SK-N-SH treated with all-trans-retinoic acid at 6 μM for 48 hours (cell line): ENCODE measurements at regions not wholly inside any gene's neighbourhood (a gene's known extent, or its start where the extent isn't known, plus 50 kb on each side); places are given as distances from the start of the nearest gene placed in this dataset.

Experiments used
- ATAC-seq: fragments of 200-7000 bp; cut with Tn5 transposase; 3 replicates; pipeline ENCODE4 v1.9.1; 2020; ENCODE audit warnings: mild to moderate bottlenecking, moderate library complexity
- ARNTL ChIP-seq: fragments of 450-650 bp; formaldehyde crosslinking; IDR thresholded peaks from 2 replicates; pipeline ENCODE4 v1.5.0; 2020; ENCODE audit warnings: low read depth, mild to moderate bottlenecking, moderate library complexity, borderline replicate concordance
- BACH2 ChIP-seq: fragments of 250-450 bp; sonication (Bioruptor Pico); IDR thresholded peaks from 2 replicates; pipeline ENCODE4 v1.9.0; 2021; ENCODE audit warnings: mild to moderate bottlenecking, borderline replicate concordance
- CSDC2 ChIP-seq: fragments of 250-450 bp; sonication (Bioruptor Pico); IDR thresholded peaks from 2 replicates; pipeline ENCODE4 v1.5.0; 2020; ENCODE audit warnings: mild to moderate bottlenecking, moderate library complexity
- GLIS3 ChIP-seq: fragments of 250-450 bp; sonication (Bioruptor Pico); IDR thresholded peaks from 2 replicates; pipeline ENCODE4 v1.5.0; 2020; ENCODE audit warnings: mild to moderate bottlenecking, moderate library complexity
- ISL1 ChIP-seq: fragments of 250-450 bp; sonication (Bioruptor Pico); IDR thresholded peaks from 2 replicates; pipeline ENCODE4 v2.1.2; 2022; ENCODE audit warnings: mild to moderate bottlenecking, moderate library complexity
- OSR1 ChIP-seq: fragments of 250-450 bp; sonication (Bioruptor Pico); IDR thresholded peaks from 2 replicates; pipeline ENCODE4 v1.8.0; 2022; ENCODE audit warnings: moderate library complexity, mild to moderate bottlenecking, inconsistent platforms
- PPARA ChIP-seq: fragments of 250-450 bp; sonication (Bioruptor Pico); IDR thresholded peaks from 2 replicates; pipeline ENCODE4 v1.5.0; 2020; ENCODE audit warnings: mild to moderate bottlenecking, borderline replicate concordance
- RARB ChIP-seq: fragments of 250-450 bp; sonication (Bioruptor Pico); IDR thresholded peaks from 2 replicates; pipeline ENCODE4 v1.8.0; 2021; ENCODE audit warnings: mild to moderate bottlenecking, moderate library complexity
- TCF4 ChIP-seq: fragments of 250-450 bp; sonication (Bioruptor Pico); IDR thresholded peaks from 2 replicates; pipeline ENCODE4 v1.8.0; 2021; ENCODE audit warnings: mild to moderate bottlenecking, moderate library complexity, borderline replicate concordance
- TOX ChIP-seq: fragments of 250-450 bp; sonication (Bioruptor Pico); IDR thresholded peaks from 2 replicates; pipeline ENCODE4 v1.8.0; 2021; ENCODE audit warnings: mild to moderate bottlenecking, moderate library complexity, borderline replicate concordance
- ZFP3 ChIP-seq: fragments of 250-450 bp; sonication (Bioruptor Pico); IDR thresholded peaks from 2 replicates; pipeline ENCODE4 v1.5.0; 2020; ENCODE audit warnings: mild to moderate bottlenecking, moderate library complexity
- ZFP30 ChIP-seq: fragments of 450-650 bp; formaldehyde crosslinking; IDR thresholded peaks from 2 replicates; pipeline ENCODE4 v1.5.0; 2022; ENCODE audit warnings: mild to moderate bottlenecking, moderate library complexity
- ZNF565 ChIP-seq: fragments of 450-650 bp; formaldehyde crosslinking; conservative IDR thresholded peaks from 2 replicates; pipeline ENCODE4 v1.5.0; 2020; ENCODE audit warnings: low read depth, mild to moderate bottlenecking, moderate library complexity
- ZNF70 ChIP-seq: fragments of 450-650 bp; formaldehyde crosslinking; IDR thresholded peaks from 2 replicates; pipeline ENCODE4 v1.5.0; 2020; ENCODE audit warnings: mild to moderate bottlenecking, moderate library complexity
- ZNF8 ChIP-seq: fragments of 450-650 bp; formaldehyde crosslinking; IDR thresholded peaks from 2 replicates; pipeline ENCODE4 v1.5.0; 2020; ENCODE audit warnings: mild to moderate bottlenecking, moderate library complexity
- TF ChIP-seq, protein P1 (sequence below): fragments of 250-450 bp; sonication (Bioruptor Pico); IDR thresholded peaks from 2 replicates; pipeline ENCODE4 v1.5.1; 2020; ENCODE audit warnings: low read depth, mild to moderate bottlenecking, moderate library complexity
- TF ChIP-seq, protein P2 (sequence below): fragments of 250-450 bp; sonication (Bioruptor Pico); IDR thresholded peaks from 2 replicates; pipeline ENCODE4 v1.5.0; 2020; ENCODE audit warnings: mild to moderate bottlenecking, moderate library complexity
- TF ChIP-seq, protein P3 (sequence below): fragments of 250-450 bp; sonication (Bioruptor Pico); IDR thresholded peaks from 2 replicates; pipeline ENCODE4 v1.8.0; 2021; ENCODE audit warnings: low read depth, mild to moderate bottlenecking, moderate library complexity, borderline replicate concordance
- TF ChIP-seq, protein P4 (sequence below): fragments of 250-450 bp; sonication (Bioruptor Pico); IDR thresholded peaks from 2 replicates; pipeline ENCODE4 v1.8.0; 2020; ENCODE audit warnings: mild to moderate bottlenecking, moderate library complexity, borderline replicate concordance
- TF ChIP-seq, protein P5 (sequence below): fragments of 250-450 bp; sonication (Bioruptor Pico); IDR thresholded peaks from 2 replicates; pipeline ENCODE4 v1.5.1; 2021; ENCODE audit warnings: mild to moderate bottlenecking, moderate library complexity

DNA sequence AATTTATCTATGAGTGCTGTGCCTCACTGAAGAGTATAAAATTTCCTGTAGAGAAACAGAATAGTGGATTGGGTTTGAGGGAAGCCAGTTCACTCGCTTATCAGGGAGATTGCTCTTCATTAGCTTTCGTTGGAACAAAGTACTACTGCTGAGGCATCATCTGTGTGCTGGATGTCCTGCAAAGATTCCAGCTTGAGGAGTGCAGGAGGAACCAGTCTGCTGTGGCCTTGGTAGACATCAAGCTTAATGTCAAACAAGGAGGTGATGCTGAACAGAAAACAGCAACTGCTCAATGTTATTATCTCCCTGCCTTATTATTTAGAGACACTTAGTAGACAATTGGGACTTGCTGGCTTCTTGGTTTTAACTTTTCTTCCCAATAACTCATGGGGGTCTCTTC is 297.5 kb upstream of the DPH6 start:
- peak; percentile 45; the same call in 2 of the 3 replicates for ATAC-seq
- TF ChIP-seq ISL1 (peak; percentile 24; the same call in 1 of the 2 replicates), CSDC2 (CRISPR knock-in tag) (no peak)

DNA sequence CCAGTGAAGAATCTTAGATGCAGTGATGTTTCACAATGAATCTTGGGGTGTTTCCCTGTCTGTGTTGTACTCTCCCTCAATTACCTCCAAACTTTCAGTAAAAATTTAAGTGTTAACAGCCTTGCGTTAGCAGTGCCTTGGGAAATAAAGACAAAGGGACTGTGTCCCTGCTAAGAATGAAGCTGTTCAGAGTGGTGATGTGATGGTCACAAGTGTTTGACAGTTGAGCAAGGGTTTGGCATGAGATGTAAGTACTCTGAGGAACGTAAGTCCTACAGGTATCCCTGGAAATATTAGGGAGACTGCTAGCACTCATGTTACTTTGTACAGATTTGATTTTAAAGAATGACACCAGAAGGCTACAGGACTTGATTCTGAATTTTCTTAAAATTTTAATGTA is 304.3 kb upstream of the DPH6 start:
- no peak for ATAC-seq
- TF ChIP-seq ZNF70 (CRISPR knock-in tag) (no peak), ISL1 (no peak), ZFP30 (CRISPR knock-in tag) (no peak), BACH2 (no peak), ZNF565 (CRISPR knock-in tag) (no peak), ZFP3 (CRISPR knock-in tag) (no peak), TOX (CRISPR knock-in tag) (no peak), TCF4 (CRISPR knock-in tag) (no peak), RARB (CRISPR knock-in tag) (no peak), OSR1 (CRISPR knock-in tag) (no peak), CSDC2 (CRISPR knock-in tag) (no peak), GLIS3 (CRISPR knock-in tag) (no peak)
- TF ChIP-seq, protein P1, sequence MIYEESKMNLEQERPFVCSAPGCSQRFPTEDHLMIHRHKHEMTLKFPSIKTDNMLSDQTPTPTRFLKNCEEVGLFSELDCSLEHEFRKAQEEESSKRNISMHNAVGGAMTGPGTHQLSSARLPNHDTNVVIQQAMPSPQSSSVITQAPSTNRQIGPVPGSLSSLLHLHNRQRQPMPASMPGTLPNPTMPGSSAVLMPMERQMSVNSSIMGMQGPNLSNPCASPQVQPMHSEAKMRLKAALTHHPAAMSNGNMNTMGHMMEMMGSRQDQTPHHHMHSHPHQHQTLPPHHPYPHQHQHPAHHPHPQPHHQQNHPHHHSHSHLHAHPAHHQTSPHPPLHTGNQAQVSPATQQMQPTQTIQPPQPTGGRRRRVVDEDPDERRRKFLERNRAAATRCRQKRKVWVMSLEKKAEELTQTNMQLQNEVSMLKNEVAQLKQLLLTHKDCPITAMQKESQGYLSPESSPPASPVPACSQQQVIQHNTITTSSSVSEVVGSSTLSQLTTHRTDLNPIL (CRISPR knock-in tag) = no peak
- TF ChIP-seq, protein P2, sequence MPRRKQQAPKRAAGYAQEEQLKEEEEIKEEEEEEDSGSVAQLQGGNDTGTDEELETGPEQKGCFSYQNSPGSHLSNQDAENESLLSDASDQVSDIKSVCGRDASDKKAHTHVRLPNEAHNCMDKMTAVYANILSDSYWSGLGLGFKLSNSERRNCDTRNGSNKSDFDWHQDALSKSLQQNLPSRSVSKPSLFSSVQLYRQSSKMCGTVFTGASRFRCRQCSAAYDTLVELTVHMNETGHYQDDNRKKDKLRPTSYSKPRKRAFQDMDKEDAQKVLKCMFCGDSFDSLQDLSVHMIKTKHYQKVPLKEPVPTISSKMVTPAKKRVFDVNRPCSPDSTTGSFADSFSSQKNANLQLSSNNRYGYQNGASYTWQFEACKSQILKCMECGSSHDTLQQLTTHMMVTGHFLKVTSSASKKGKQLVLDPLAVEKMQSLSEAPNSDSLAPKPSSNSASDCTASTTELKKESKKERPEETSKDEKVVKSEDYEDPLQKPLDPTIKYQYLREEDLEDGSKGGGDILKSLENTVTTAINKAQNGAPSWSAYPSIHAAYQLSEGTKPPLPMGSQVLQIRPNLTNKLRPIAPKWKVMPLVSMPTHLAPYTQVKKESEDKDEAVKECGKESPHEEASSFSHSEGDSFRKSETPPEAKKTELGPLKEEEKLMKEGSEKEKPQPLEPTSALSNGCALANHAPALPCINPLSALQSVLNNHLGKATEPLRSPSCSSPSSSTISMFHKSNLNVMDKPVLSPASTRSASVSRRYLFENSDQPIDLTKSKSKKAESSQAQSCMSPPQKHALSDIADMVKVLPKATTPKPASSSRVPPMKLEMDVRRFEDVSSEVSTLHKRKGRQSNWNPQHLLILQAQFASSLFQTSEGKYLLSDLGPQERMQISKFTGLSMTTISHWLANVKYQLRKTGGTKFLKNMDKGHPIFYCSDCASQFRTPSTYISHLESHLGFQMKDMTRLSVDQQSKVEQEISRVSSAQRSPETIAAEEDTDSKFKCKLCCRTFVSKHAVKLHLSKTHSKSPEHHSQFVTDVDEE (CRISPR knock-in tag) = no peak
- TF ChIP-seq, protein P3, sequence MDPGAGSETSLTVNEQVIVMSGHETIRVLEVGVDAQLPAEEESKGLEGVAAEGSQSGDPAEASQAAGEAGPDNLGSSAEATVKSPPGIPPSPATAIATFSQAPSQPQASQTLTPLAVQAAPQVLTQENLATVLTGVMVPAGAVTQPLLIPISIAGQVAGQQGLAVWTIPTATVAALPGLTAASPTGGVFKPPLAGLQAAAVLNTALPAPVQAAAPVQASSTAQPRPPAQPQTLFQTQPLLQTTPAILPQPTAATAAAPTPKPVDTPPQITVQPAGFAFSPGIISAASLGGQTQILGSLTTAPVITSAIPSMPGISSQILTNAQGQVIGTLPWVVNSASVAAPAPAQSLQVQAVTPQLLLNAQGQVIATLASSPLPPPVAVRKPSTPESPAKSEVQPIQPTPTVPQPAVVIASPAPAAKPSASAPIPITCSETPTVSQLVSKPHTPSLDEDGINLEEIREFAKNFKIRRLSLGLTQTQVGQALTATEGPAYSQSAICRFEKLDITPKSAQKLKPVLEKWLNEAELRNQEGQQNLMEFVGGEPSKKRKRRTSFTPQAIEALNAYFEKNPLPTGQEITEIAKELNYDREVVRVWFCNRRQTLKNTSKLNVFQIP (CRISPR knock-in tag) = no peak
- TF ChIP-seq, protein P4, sequence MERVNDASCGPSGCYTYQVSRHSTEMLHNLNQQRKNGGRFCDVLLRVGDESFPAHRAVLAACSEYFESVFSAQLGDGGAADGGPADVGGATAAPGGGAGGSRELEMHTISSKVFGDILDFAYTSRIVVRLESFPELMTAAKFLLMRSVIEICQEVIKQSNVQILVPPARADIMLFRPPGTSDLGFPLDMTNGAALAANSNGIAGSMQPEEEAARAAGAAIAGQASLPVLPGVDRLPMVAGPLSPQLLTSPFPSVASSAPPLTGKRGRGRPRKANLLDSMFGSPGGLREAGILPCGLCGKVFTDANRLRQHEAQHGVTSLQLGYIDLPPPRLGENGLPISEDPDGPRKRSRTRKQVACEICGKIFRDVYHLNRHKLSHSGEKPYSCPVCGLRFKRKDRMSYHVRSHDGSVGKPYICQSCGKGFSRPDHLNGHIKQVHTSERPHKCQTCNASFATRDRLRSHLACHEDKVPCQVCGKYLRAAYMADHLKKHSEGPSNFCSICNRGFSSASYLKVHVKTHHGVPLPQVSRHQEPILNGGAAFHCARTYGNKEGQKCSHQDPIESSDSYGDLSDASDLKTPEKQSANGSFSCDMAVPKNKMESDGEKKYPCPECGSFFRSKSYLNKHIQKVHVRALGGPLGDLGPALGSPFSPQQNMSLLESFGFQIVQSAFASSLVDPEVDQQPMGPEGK = no peak

DNA sequence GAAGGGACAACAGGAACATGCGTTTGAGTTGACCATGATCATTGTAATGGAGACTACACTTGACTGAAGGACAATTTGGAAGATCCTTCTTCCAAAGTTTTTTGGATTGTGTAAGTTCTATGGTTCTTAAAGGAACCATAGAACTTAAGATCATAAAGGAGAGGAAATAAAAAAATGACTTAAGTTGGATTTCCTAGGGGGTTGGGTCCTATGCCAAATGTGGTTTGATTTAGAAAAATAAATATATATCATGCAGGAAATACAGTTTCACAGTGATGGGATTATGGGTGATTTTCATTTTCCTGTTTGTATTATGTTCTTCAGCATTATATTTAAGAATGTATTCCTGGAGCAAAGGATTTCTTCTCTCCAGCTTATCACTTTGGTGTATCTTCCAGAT is 305.5 kb upstream of the DPH6 start:
- no peak for ATAC-seq
- TF ChIP-seq GLIS3 (CRISPR knock-in tag) (no peak), TOX (CRISPR knock-in tag) (no peak), ZNF8 (no peak), PPARA (no peak), TCF4 (CRISPR knock-in tag) (no peak), ZNF70 (CRISPR knock-in tag) (no peak), ARNTL (CRISPR knock-in tag) (no peak), OSR1 (CRISPR knock-in tag) (no peak)
- TF ChIP-seq, protein P5, sequence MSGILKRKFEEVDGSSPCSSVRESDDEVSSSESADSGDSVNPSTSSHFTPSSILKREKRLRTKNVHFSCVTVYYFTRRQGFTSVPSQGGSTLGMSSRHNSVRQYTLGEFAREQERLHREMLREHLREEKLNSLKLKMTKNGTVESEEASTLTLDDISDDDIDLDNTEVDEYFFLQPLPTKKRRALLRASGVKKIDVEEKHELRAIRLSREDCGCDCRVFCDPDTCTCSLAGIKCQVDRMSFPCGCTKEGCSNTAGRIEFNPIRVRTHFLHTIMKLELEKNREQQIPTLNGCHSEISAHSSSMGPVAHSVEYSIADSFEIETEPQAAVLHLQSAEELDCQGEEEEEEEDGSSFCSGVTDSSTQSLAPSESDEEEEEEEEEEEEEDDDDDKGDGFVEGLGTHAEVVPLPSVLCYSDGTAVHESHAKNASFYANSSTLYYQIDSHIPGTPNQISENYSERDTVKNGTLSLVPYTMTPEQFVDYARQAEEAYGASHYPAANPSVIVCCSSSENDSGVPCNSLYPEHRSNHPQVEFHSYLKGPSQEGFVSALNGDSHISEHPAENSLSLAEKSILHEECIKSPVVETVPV (CRISPR knock-in tag) = no peak
- TF ChIP-seq, protein P4 = no peak
- TF ChIP-seq, protein P2 (CRISPR knock-in tag) = no peak
- TF ChIP-seq, protein P1 (CRISPR knock-in tag) = no peak
- TF ChIP-seq, all 23 proteins: peak for 0
